SK-N-MC (cell line): ENCODE measurements at regions not wholly inside any gene's neighbourhood (a gene's known extent, or its start where the extent isn't known, plus 50 kb on each side); places are given as distances from the start of the nearest gene placed in this dataset.

ENCODE experiments used
- DNase-seq: peaks from one replicate; pipeline ENCODE4 v3.0.0-alpha.2; 2011; ENCODE audit warnings: low read depth, low spot score
- H3K27ac ChIP-seq: fragments of 200-600 bp; sonication (generic); 2 replicates; pipeline ENCODE4 v1.5.1; 2016; ENCODE audit warnings: mixed run types
- H3K36me3 ChIP-seq: fragments of 200-600 bp; sonication (generic); 2 replicates; pipeline ENCODE4 v1.6.1; 2017; ENCODE audit warnings: antibody characterized with exemption, low read length, mixed read lengths; ENCODE audit not compliant: insufficient read depth
- H3K4me3 ChIP-seq: fragments of 200-600 bp; sonication (generic); 2 replicates; pipeline ENCODE4 v1.5.1; 2016
- H3K9ac ChIP-seq: fragments of 200-600 bp; sonication (generic); 2 replicates; pipeline ENCODE4 v1.8.0; 2017; ENCODE audit warnings: mixed run types, mixed read lengths; ENCODE audit not compliant: insufficient read length
- H3K9me3 ChIP-seq: fragments of 200-600 bp; sonication (generic); 2 replicates; pipeline ENCODE4 v1.6.1; 2017; ENCODE audit warnings: low read depth, mild to moderate bottlenecking, antibody characterized with exemption, low read length, moderate library complexity, mixed read lengths
- EZH2 ChIP-seq: fragments of 200-600 bp; sonication (generic); IDR thresholded peaks from one replicate; pipeline ENCODE4 v1.6.1; 2017; ENCODE audit warnings: antibody characterized with exemption
- FOXP2 ChIP-seq: optimal IDR thresholded peaks from 2 replicates; pipeline ENCODE3; 2011; ENCODE audit warnings: mild to moderate bottlenecking, moderate library complexity; ENCODE audit not compliant: insufficient read depth; ENCODE audit errors: extremely low read length, control extremely low read depth
- POLR2AphosphoS5 ChIP-seq: IDR thresholded peaks from 2 replicates; pipeline ENCODE4 v1.6.1; 2012; ENCODE audit warnings: mild to moderate bottlenecking, low read depth, low read length, borderline replicate concordance

- Histone ChIP-seq H3K27ac (no peak overlapping the region), H3K36me3 (no peaks in the 10 kb centered on the region), H3K4me3 (no peak overlapping the region), H3K9ac (no peak overlapping the region), H3K9me3 (no peaks in the 10 kb centered on the region)
- TF ChIP-seq EZH2, result no peak
- TF ChIP-seq FOXP2, result no peak
- TF ChIP-seq POLR2AphosphoS5, result no peak
- DNase-seq, result no peak
Observed at GRCh38 chr21:41597811-41598231, 89.9 kb upstream of the TMPRSS2 start.

GRCh38 chr21:41597227-41597626 is 89.3 kb upstream of the TMPRSS2 start:
- H3K4me3 ChIP-seq, result no peak overlapping the region
- no peak overlapping the region for H3K9ac ChIP-seq
- H3K36me3 ChIP-seq, result no peaks in the 10 kb centered on the region
- TF ChIP-seq POLR2AphosphoS5 (no peak), FOXP2 (no peak), EZH2 (no peak)
- no peak for DNase-seq
- H3K9me3 ChIP-seq, result no peaks in the 10 kb centered on the region
- no peak overlapping the region for H3K27ac ChIP-seq

GRCh38 chr21:41596241-41596925 is 88.4 kb upstream of the TMPRSS2 start:
- Histone ChIP-seq H3K9me3 (no peaks in the 10 kb centered on the region), H3K4me3 (no peak overlapping the region), H3K36me3 (no peaks in the 10 kb centered on the region), H3K27ac (no peak overlapping the region), H3K9ac (no peak overlapping the region)
- TF ChIP-seq EZH2, result no peak
- no peak for TF ChIP-seq POLR2AphosphoS5
- TF ChIP-seq FOXP2, result no peak
- no peak for DNase-seq

- no peaks in the 10 kb centered on the region for H3K36me3 ChIP-seq
- no peak overlapping the region for H3K4me3 ChIP-seq
- no peaks in the 10 kb centered on the region for H3K9me3 ChIP-seq
- H3K9ac ChIP-seq, result no peak overlapping the region
- no peak overlapping the region for H3K27ac ChIP-seq
- TF ChIP-seq EZH2 (no peak), POLR2AphosphoS5 (no peak), FOXP2 (no peak)
- no peak for DNase-seq
Observed at GRCh38 chr21:41594268-41594667, 86.3 kb upstream of the TMPRSS2 start.

- no peak for DNase-seq
- TF ChIP-seq FOXP2 (no peak), POLR2AphosphoS5 (no peak), EZH2 (no peak)
- no peak overlapping the region for H3K9ac ChIP-seq
- H3K9me3 ChIP-seq, result no peaks in the 10 kb centered on the region
- no peak overlapping the region for H3K4me3 ChIP-seq
- H3K27ac ChIP-seq, result no peak overlapping the region
- H3K36me3 ChIP-seq, result no peaks in the 10 kb centered on the region
Observed at GRCh38 chr21:41593760-41594138, 85.8 kb upstream of the TMPRSS2 start.

- Histone ChIP-seq H3K9ac (no peak overlapping the region), H3K9me3 (no peaks in the 10 kb centered on the region), H3K36me3 (no peaks in the 10 kb centered on the region), H3K4me3 (no peak overlapping the region), H3K27ac (no peak overlapping the region)
- no peak for DNase-seq
- TF ChIP-seq EZH2, result no peak
- no peak for TF ChIP-seq POLR2AphosphoS5
- TF ChIP-seq FOXP2, result no peak
Observed at GRCh38 chr21:41593051-41593759, 85.2 kb upstream of the TMPRSS2 start.

- DNase-seq, result no peak
- Histone ChIP-seq H3K4me3 (no peak overlapping the region), H3K36me3 (no peaks in the 10 kb centered on the region), H3K9ac (no peak overlapping the region), H3K27ac (no peak overlapping the region), H3K9me3 (no peaks in the 10 kb centered on the region)
- TF ChIP-seq POLR2AphosphoS5 (no peak), EZH2 (no peak), FOXP2 (no peak)
Observed at GRCh38 chr21:41589620-41590175, 81.7 kb upstream of the TMPRSS2 start.

- no peaks in the 10 kb centered on the region for H3K9me3 ChIP-seq
- no peak for DNase-seq
- H3K27ac ChIP-seq, result no peak overlapping the region
- no peak overlapping the region for H3K9ac ChIP-seq
- TF ChIP-seq POLR2AphosphoS5 (no peak), EZH2 (no peak), FOXP2 (no peak)
- H3K4me3 ChIP-seq, result no peak overlapping the region
- no peaks in the 10 kb centered on the region for H3K36me3 ChIP-seq
Observed at GRCh38 chr21:41589131-41589530, 81.2 kb upstream of the TMPRSS2 start.
